GM12873 (cell line): ENCODE measurements at regions not wholly inside any gene's neighbourhood (a gene's known extent, or its start where the extent isn't known, plus 50 kb on each side); places are given as distances from the start of the nearest gene placed in this dataset.

ENCODE experiments used
- TF ChIP-seq, protein P1 (sequence below): IDR thresholded peaks from 2 replicates; pipeline ENCODE4 v1.5.1; 2012; ENCODE audit warnings: low read depth, mild to moderate bottlenecking, moderate library complexity, low read length, control low read depth; ENCODE audit not compliant: insufficient read depth; ENCODE audit errors: missing control alignments

- TF ChIP-seq, protein P1, sequence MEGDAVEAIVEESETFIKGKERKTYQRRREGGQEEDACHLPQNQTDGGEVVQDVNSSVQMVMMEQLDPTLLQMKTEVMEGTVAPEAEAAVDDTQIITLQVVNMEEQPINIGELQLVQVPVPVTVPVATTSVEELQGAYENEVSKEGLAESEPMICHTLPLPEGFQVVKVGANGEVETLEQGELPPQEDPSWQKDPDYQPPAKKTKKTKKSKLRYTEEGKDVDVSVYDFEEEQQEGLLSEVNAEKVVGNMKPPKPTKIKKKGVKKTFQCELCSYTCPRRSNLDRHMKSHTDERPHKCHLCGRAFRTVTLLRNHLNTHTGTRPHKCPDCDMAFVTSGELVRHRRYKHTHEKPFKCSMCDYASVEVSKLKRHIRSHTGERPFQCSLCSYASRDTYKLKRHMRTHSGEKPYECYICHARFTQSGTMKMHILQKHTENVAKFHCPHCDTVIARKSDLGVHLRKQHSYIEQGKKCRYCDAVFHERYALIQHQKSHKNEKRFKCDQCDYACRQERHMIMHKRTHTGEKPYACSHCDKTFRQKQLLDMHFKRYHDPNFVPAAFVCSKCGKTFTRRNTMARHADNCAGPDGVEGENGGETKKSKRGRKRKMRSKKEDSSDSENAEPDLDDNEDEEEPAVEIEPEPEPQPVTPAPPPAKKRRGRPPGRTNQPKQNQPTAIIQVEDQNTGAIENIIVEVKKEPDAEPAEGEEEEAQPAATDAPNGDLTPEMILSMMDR: no peak
Observed at GRCh38 chr19:30152510-30153291, 210.7 kb downstream of the URI1 start.

DNA sequence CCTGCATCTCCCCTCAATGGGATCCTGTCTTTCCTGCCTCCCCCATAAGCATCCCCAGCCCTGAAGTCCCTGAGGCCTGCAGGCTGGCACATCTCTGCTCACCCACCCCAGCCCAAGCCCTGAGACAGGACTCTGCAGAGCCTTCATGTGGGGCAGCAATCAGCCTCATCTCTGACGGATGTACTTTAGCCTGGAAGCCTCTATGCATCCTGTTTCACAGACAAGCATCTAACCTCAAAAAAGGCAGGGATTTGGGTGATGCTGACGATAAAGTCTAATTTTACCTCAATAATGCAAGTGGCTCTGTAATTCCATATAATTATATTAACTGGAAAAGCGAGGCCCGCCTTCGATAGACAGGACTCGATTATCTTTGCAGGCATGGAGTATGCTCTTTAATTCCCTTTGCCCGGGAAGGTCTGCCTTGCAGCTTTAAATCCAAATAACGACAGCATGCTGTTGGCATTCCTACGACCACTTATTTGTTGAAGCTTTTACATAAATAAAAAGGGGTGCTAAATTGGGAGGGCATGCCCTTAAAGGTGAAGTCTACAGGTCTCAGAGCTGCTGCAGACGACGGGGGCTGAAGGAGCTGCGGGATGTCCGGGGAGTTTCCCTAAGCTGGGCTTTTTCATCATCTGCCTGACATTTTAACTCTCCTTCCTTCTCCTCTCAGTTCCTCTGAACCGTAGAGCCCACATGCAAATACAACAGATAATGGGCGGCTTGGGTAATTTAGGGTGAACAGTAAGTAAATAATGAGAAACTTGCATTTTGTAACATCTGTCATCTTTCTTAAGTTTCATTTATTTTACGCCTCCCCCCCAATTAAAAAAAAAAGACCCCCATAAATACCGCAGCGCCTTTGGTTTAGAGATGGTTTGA lies 211.5 kb downstream of the URI1 start:
- TF ChIP-seq, protein P1: no peak

DNA sequence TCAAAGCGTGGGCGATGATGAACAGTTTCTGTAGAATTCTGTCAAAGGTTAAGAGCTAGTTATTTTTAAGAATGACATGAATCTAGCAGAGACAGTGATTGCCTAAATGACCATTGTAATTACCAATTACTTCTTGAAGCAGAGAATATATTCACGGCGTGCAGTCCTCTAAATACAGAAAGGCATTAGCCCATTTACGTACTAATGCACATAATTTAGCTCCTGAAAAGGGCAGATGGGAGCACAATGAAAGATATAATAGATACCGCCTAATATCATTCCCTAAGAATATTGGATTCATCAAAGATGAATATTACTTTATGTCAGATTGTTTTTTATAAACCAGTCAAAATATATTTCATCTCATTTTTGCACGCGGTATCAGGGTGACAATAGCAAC lies 212.4 kb downstream of the URI1 start:
- TF ChIP-seq, protein P1: no peak

DNA sequence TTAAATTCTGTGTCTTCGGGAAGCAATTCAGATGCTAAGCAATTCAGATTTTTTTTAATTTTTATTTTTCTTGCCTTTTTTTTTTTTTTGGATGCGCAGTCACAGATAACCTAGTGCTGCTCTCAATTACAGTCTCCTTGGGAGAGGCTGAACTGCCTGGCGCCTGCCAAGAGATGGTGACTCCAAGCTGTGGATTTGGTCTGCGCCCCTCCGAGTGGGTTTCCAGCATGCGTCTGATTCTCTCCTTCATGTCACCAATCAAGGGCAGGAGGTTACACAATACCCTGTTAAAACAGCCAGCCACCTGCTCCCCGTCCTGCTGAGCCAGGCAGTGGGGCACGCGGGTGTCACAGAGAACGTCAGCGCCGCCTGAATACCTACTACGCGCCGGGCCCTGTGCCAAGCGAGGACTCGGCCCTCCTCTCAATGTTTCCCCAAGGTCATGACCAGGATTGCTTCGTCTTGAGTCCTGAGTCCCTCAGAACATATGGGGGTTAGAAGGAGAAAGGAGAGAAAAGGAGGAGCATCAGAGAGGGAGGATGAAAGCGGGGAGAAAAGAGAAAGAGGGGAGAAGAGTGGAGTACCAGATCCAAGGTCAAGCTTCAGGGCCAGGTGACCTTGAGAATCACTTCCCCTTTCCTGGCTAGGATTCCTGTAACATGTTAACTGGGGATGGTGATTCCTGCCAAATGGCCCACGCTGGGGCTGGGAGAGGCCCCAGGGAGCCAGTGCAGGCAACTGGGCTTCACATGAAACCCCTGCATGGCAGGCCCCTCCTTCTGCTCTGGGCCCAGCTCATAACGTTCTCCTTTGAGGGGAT lies 213.6 kb downstream of the URI1 start:
- TF ChIP-seq, protein P1: no peak

DNA sequence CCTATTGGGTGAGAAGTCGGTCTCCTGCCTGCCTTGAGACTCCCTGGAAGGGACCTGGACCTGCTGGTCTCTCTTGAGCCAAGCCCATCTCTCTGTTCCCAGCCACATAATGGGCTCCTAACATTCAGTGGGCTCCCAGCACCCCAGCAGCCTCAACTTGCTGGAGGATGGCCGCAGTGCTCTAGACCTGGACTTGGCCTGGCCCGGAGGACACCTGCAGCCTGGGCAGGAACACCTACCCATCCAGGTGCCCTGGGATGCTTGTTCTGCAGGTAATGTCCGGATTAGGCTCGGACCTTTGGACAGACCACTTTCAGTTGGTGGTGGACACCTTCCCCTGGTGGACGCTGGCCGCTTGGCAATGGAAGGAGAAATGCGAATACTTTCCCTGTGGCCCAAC lies 214.6 kb downstream of the URI1 start:
- TF ChIP-seq, protein P1: no peak

DNA sequence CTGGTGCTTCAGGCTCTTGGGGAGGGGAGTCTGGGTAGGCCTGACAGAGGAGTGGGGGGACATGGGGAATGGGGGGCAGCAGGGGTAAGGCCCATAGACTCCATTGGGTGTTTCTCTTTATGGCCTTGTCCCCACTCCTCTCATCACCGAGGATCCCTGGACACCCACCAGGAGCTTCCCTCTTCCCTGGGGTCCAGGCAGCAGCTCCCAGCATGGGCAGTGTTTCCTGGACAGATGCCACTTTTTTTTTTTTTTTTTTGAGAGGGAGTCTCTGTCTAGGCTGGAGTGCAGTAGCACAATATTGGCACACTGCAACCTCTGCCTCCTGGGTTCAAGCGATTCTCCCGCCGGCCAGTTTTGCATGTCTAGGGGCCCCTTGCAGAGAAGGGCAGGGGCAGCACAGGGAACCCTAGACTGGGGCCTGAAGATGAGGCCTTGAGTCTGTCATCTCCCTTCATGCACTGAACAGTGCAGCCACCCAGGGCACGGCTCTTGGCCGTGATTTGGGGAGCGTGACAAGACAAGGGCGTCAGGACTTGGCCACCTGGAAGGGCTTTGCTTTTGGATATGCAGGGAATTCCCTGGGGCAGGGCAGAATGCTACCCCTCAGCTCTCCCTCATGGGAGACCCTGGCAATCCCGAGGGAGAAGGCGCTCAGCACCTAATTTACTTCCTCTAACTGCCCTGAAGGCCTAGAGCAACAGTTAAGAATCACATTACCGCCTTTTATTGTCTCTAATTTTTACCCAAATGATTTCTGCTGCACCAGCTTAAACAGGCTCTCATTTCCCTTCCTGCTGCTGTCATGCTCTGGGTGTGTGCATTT lies 213.9 kb upstream of the ZNF536 start:
- TF ChIP-seq, protein P1: no peak
